ENCODE measurements at regions not wholly inside any gene's neighbourhood (a gene's known extent, or its start where the extent isn't known, plus 50 kb on each side); places are given as distances from the start of the nearest gene placed in this dataset.

- Histone ChIP-seq H3K9me3 (replicated peaks in 1 of 2; ENCODE audit: control insufficient read depth in 1 of 2, insufficient read depth in 1 of 2, low read length in 2 of 2) (no peaks in the 10 kb centered on the region), H3K79me2 (ENCODE audit: insufficient read depth, low read length) (no peaks in the 10 kb centered on the region), H3K4me1 (ENCODE audit: control insufficient read depth in 1 of 2, insufficient read depth in 2 of 2, low read length in 2 of 2) (no peaks in the 10 kb centered on the region), H3K27me3 (ENCODE audit: control insufficient read depth in 2 of 2, insufficient read depth in 2 of 2, low read length in 2 of 2) (no peaks in the 10 kb centered on the region), H3K4me3 (replicated peaks in 1 of 3; ENCODE audit: low read depth in 2 of 3, low read length in 3 of 3) (no peak overlapping the region), H3K4me2 (replicated peaks; ENCODE audit: extremely low read depth, low read length, poor library complexity, severe bottlenecking) (no peak overlapping the region), H3K9ac (ENCODE audit: insufficient read depth, low read length, poor library complexity, severe bottlenecking) (no peak overlapping the region), H3K27ac (ENCODE audit: low read depth in 1 of 2, low read length in 2 of 2) (no peak overlapping the region), H2AFZ (ENCODE audit: insufficient read depth, low read depth, low read length, poor library complexity, severe bottlenecking) (no peak overlapping the region), H3K36me3 (replicated peaks in 1 of 2; ENCODE audit: control insufficient read depth in 1 of 2, insufficient read depth in 2 of 2, low read length in 2 of 2) (no peaks in the 10 kb centered on the region), H4K20me1 (ENCODE audit: insufficient read depth, low read length) (no peaks in the 10 kb centered on the region)
- H3K27me3 Mint-ChIP-seq (ENCODE audit: low read depth in 3 of 3) = no peaks in the 10 kb centered on the region
- no CpG with 5 or more reads among the region's 1 CpG for WGBS (ENCODE audit: insufficient coverage)
- peaks cover 0 to 2% (median 0%) of the 10 kb centered on the region in 7 donors for H3K9me3 Mint-ChIP-seq
- DNase-seq = no peak
- H3K27ac Mint-ChIP-seq = no peak overlapping the region
- intact Hi-C loops (cut with micrococcal nuclease) = no loop called here
- H3K36me3 Mint-ChIP-seq = no peaks in the 10 kb centered on the region
- no peak for TF ChIP-seq CTCF (IDR thresholded peaks at IDR 0.05)
- H3K4me1 Mint-ChIP-seq = no peaks in the 10 kb centered on the region
- H3K4me3 Mint-ChIP-seq = no peak overlapping the region
These were observed 148.6 kb downstream of the SLC6A15 start for GRCh38 chr12:84764001-84764400.

GRCh38 chr12:84763107-84763506 lies 149.5 kb downstream of the SLC6A15 start:
- Mint-ChIP-seq H3K27ac (no peak overlapping the region), H3K4me1 (no peaks in the 10 kb centered on the region), H3K27me3 (ENCODE audit: low read depth in 3 of 3) (peaks cover 0 to 1% (median under 1%) of the 10 kb centered on the region in 3 donors), H3K36me3 (no peaks in the 10 kb centered on the region), H3K4me3 (no peak overlapping the region), H3K9me3 (peaks cover 0 to 2% (median 0%) of the 10 kb centered on the region in 7 donors)
- Histone ChIP-seq H3K27ac (ENCODE audit: low read depth in 1 of 2, low read length in 2 of 2) (no peak overlapping the region), H3K4me3 (replicated peaks in 1 of 3; ENCODE audit: low read depth in 2 of 3, low read length in 3 of 3) (no peak overlapping the region), H4K20me1 (ENCODE audit: insufficient read depth, low read length) (no peaks in the 10 kb centered on the region), H2AFZ (ENCODE audit: insufficient read depth, low read depth, low read length, poor library complexity, severe bottlenecking) (no peak overlapping the region), H3K36me3 (replicated peaks in 1 of 2; ENCODE audit: control insufficient read depth in 1 of 2, insufficient read depth in 2 of 2, low read length in 2 of 2) (no peaks in the 10 kb centered on the region), H3K4me2 (replicated peaks; ENCODE audit: extremely low read depth, low read length, poor library complexity, severe bottlenecking) (no peak overlapping the region), H3K9ac (ENCODE audit: insufficient read depth, low read length, poor library complexity, severe bottlenecking) (no peak overlapping the region), H3K4me1 (ENCODE audit: control insufficient read depth in 1 of 2, insufficient read depth in 2 of 2, low read length in 2 of 2) (no peaks in the 10 kb centered on the region), H3K79me2 (ENCODE audit: insufficient read depth, low read length) (no peaks in the 10 kb centered on the region), H3K9me3 (replicated peaks in 1 of 2; ENCODE audit: control insufficient read depth in 1 of 2, insufficient read depth in 1 of 2, low read length in 2 of 2) (no peaks in the 10 kb centered on the region), H3K27me3 (ENCODE audit: control insufficient read depth in 2 of 2, insufficient read depth in 2 of 2, low read length in 2 of 2) (no peaks in the 10 kb centered on the region)
- DNase-seq = no peak
- no CpG with 5 or more reads among the region's 1 CpG for WGBS (ENCODE audit: insufficient coverage)
- no peak for TF ChIP-seq CTCF (IDR thresholded peaks at IDR 0.05)
- intact Hi-C loops (cut with micrococcal nuclease) = no loop called here

All from CD14-positive monocyte (primary cell).